ENCODE measurements at regions not wholly inside any gene's neighbourhood (a gene's known extent, or its start where the extent isn't known, plus 50 kb on each side); places are given as distances from the start of the nearest gene placed in this dataset.

GRCh38 chr6:12384357-12384912 is 94.3 kb downstream of the EDN1 start:
- no peak for DNase-seq

GRCh38 chr6:12385316-12385715 is 95.2 kb downstream of the EDN1 start:
- no peak for DNase-seq

GRCh38 chr6:12386816-12387215 is 96.7 kb downstream of the EDN1 start:
- no peak for DNase-seq

GRCh38 chr6:12391472-12391871 is 101.3 kb downstream of the EDN1 start:
- DNase-seq, result no peak

GRCh38 chr6:12392490-12392889 is 102.3 kb downstream of the EDN1 start:
- no peak for DNase-seq

- no peak for DNase-seq
Measured at GRCh38 chr6:12393100-12393499, 102.9 kb downstream of the EDN1 start.

GRCh38 chr6:12394170-12394569 is 104.0 kb downstream of the EDN1 start:
- no peak for DNase-seq

GRCh38 chr6:12395898-12396297 is 105.7 kb downstream of the EDN1 start:
- DNase-seq, result no peak

GRCh38 chr6:12401200-12401599 is 111.0 kb downstream of the EDN1 start:
- DNase-seq, result no peak

- DNase-seq, result no peak
Measured at GRCh38 chr6:12403201-12403826, 113.2 kb downstream of the EDN1 start.

GRCh38 chr6:12403947-12404647 is 113.9 kb downstream of the EDN1 start:
- DNase-seq, result no peak

GRCh38 chr6:12404651-12405050 is 114.5 kb downstream of the EDN1 start:
- DNase-seq, result no peak

- no peak for DNase-seq
Measured at GRCh38 chr6:12408752-12409151, 118.6 kb downstream of the EDN1 start.

GRCh38 chr6:12410946-12411345 is 120.8 kb downstream of the EDN1 start:
- no peak for DNase-seq

- DNase-seq, result no peak
Measured at GRCh38 chr6:12414096-12414675, 124.0 kb downstream of the EDN1 start.

GRCh38 chr6:12415980-12416598 is 125.9 kb downstream of the EDN1 start:
- DNase-seq, result no peak

GRCh38 chr6:12417191-12417590 is 127.0 kb downstream of the EDN1 start:
- no peak for DNase-seq

- DNase-seq, result no peak
Measured at GRCh38 chr6:12418946-12419345, 128.8 kb downstream of the EDN1 start.

GRCh38 chr6:12419631-12420272 is 129.6 kb downstream of the EDN1 start:
- no peak for DNase-seq

- no peak for DNase-seq
Measured at GRCh38 chr6:12420626-12421025, 130.5 kb downstream of the EDN1 start.

- DNase-seq, result no peak
Measured at GRCh38 chr6:12421596-12421995, 131.4 kb downstream of the EDN1 start.

- no peak for DNase-seq
Measured at GRCh38 chr6:12422848-12423247, 132.7 kb downstream of the EDN1 start.

GRCh38 chr6:12423832-12424231 is 133.7 kb downstream of the EDN1 start:
- DNase-seq, result no peak
